Body of pancreas (tissue), 4 donors: ENCODE measurements at regions not wholly inside any gene's neighbourhood (a gene's known extent, or its start where the extent isn't known, plus 50 kb on each side); places are given as distances from the start of the nearest gene placed in this dataset.

ENCODE experiments used
- ATAC-seq: fragments of 150-250 bp; one replicate; pipeline ENCODE4 v1.9.1; 2016
- DNase-seq, 4 donors: peaks; one replicate each; pipeline ENCODE4 v3.0.0-alpha.2; 2019
- H3K27ac ChIP-seq, 4 donors: fragments of 200-600 bp; sonication (generic); 1 replicate in 3 of 4; 2 replicates in 1 of 4; pipeline versions ENCODE4 v1.5.1 to v1.6.1; 2016 to 2019; ENCODE audit warnings: mild to moderate bottlenecking in 1 of 4, mixed read lengths in 1 of 4, moderate library complexity in 1 of 4
- H3K27me3 ChIP-seq, 2 donors: fragments of 200-600 bp; sonication (generic); one replicate each; pipeline ENCODE4 v1.6.0; 2016; ENCODE audit warnings: mild to moderate bottlenecking in 1 of 2
- H3K36me3 ChIP-seq, 2 donors: fragments of 200-600 bp; sonication (generic); replicated peaks in 1 of 2; 2 replicates each; pipeline ENCODE4 v1.5.1; 2016; ENCODE audit warnings: low read depth in 2 of 2; ENCODE audit not compliant: insufficient read depth in 1 of 2
- H3K4me1 ChIP-seq: fragments of 200-600 bp; sonication (generic); one replicate; pipeline ENCODE4 v1.6.0; 2016
- H3K4me3 ChIP-seq, 2 donors: fragments of 200-600 bp; sonication (generic); 1 replicate in 1 of 2; 2 replicates in 1 of 2; pipeline ENCODE4 v1.5.1; 2016 to 2019
- H3K9me3 ChIP-seq, 3 donors: fragments of 200-600 bp; sonication (generic); 1 replicate in 2 of 3; 2 replicates in 1 of 3; pipeline ENCODE4 v1.5.1; 2016
- CTCF ChIP-seq, 7 experiments: fragments of 450-650 bp in 4 of 7; fragments of 200-600 bp in 3 of 7; sonication (generic) in 3 of 7; IDR thresholded peaks; one replicate each; pipeline ENCODE4 v1.5.1; 2016 to 2019; ENCODE audit warnings: antibody characterized with exemption in 7 of 7
- POLR2A ChIP-seq, 3 donors: fragments of 450-650 bp; IDR thresholded peaks; one replicate each; pipeline ENCODE4 v1.6.1; 2016; ENCODE audit warnings: antibody characterized with exemption in 3 of 3, mild to moderate bottlenecking in 2 of 3
- WGBS, 2 donors: methylation state at CpG; one replicate each; pipeline ENCODE4 v1.1.5; 2017; 5-methylcytosine and 5-hydroxymethylcytosine counted together
- intact Hi-C: fragments of 100-400 bp; cut with DNase I; formaldehyde crosslinking; loops from one replicate; pipeline ENCODE4 v1.15.1; 2023

GRCh38 chr2:41535575-41535974 is 512.2 kb upstream of the PKDCC start:
- intact Hi-C loops, result no loop called here
- WGBS, 2 donors, result 59 to 68% methylated on average over 3 of the region's 3 CpGs
- ATAC-seq (no peak), DNase-seq (no peak)
- Histone ChIP-seq H3K27me3 (no peaks in the 10 kb centered on the region), H3K27ac (no peak overlapping the region), H3K36me3 (no peaks in the 10 kb centered on the region), H3K4me3 (no peak overlapping the region), H3K9me3 (no peaks in the 10 kb centered on the region), H3K4me1 (no peaks in the 10 kb centered on the region)
- TF ChIP-seq CTCF (IDR thresholded peaks at IDR 0.05) (no peak), POLR2A (IDR thresholded peaks at IDR 0.05) (no peak)

- DNase-seq, result no peak
Observed at GRCh38 chr2:41540272-41540998, 507.4 kb upstream of the PKDCC start.

GRCh38 chr2:41543726-41544125 is 504.1 kb upstream of the PKDCC start:
- DNase-seq (no peak), ATAC-seq (no peak)
- no peak for TF ChIP-seq POLR2A (IDR thresholded peaks at IDR 0.05)
- TF ChIP-seq CTCF (IDR thresholded peaks at IDR 0.05), result no peak
- Histone ChIP-seq H3K4me1 (no peaks in the 10 kb centered on the region), H3K36me3 (no peaks in the 10 kb centered on the region), H3K4me3 (no peak overlapping the region), H3K27ac (no peak overlapping the region), H3K27me3 (no peaks in the 10 kb centered on the region), H3K9me3 (no peaks in the 10 kb centered on the region)
- intact Hi-C loops, result no loop called here
- 79 to 82% methylated on average over 2 of the region's 2 CpGs for WGBS, 2 donors

More at GRCh38 chr2:41540272-41540998, 507.4 kb upstream of the PKDCC start:
- Histone ChIP-seq H3K9me3 (no peaks in the 10 kb centered on the region), H3K27me3 (no peaks in the 10 kb centered on the region), H3K36me3 (no peaks in the 10 kb centered on the region), H3K4me3 (no peak overlapping the region), H3K27ac (no peak overlapping the region), H3K4me1 (no peaks in the 10 kb centered on the region)
- no peak for ATAC-seq
- WGBS, 2 donors, result 54 to 63% methylated on average over 2 of the region's 2 CpGs
- intact Hi-C loops, result no loop called here
- no peak for TF ChIP-seq POLR2A (IDR thresholded peaks at IDR 0.05)
- no peak for TF ChIP-seq CTCF (IDR thresholded peaks at IDR 0.05)

GRCh38 chr2:41544709-41545108 is 503.1 kb upstream of the PKDCC start:
- WGBS, 2 donors, result 51 to 65% methylated on average over 5 of the region's 5 CpGs
- H3K27ac ChIP-seq, result no peak overlapping the region
- H3K27me3 ChIP-seq, result no peaks in the 10 kb centered on the region
- H3K9me3 ChIP-seq, result no peaks in the 10 kb centered on the region
- no peaks in the 10 kb centered on the region for H3K4me1 ChIP-seq
- no peak for TF ChIP-seq POLR2A (IDR thresholded peaks at IDR 0.05)
- TF ChIP-seq CTCF (IDR thresholded peaks at IDR 0.05), result no peak
- no peaks in the 10 kb centered on the region for H3K36me3 ChIP-seq
- no peak for DNase-seq
- intact Hi-C loops, result no loop called here
- no peak overlapping the region for H3K4me3 ChIP-seq
- ATAC-seq, result no peak

GRCh38 chr2:41546031-41546430 is 501.8 kb upstream of the PKDCC start:
- Histone ChIP-seq H3K27ac (no peak overlapping the region), H3K27me3 (no peaks in the 10 kb centered on the region), H3K4me3 (no peak overlapping the region), H3K36me3 (no peaks in the 10 kb centered on the region), H3K9me3 (no peaks in the 10 kb centered on the region), H3K4me1 (no peaks in the 10 kb centered on the region)
- WGBS, 2 donors, result 64 to 77% methylated on average over 4 of the region's 4 CpGs
- DNase-seq (no peak), ATAC-seq (no peak)
- no peak for TF ChIP-seq POLR2A (IDR thresholded peaks at IDR 0.05)
- TF ChIP-seq CTCF (IDR thresholded peaks at IDR 0.05), result no peak
- intact Hi-C loops, result no loop called here
